HK-2 (cell line): ENCODE measurements at regions not wholly inside any gene's neighbourhood (a gene's known extent, or its start where the extent isn't known, plus 50 kb on each side); places are given as distances from the start of the nearest gene placed in this dataset.
"Not testable (repeated sequence)": the region's sequence is repeated elsewhere in the genome, so short reads cannot be mapped to it uniquely, and the experiment has no call there.

ENCODE experiments used
- DNase-seq: peaks from one replicate; pipeline ENCODE4 v3.0.0-alpha.2; 2018; ENCODE audit not compliant: unreplicated experiment

DNA sequence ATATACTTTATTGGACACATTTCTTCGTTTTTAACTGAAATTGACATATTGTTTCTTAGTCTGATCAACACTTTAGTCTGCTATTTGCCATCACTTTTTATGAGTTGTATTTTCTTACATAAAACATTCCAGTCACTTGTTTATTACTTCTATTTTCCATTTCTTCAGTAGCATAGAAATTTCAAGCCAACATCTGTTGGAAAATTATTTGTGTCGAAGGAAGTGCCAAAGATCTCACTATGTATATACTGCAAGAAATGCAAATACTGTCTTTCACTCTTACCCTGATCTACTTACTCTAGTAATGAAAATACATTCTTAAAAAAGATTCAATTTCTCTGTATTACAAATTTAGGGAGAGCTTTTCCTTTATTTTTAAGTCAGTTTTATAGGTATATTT lies 105.9 kb downstream of the SLC17A6 start:
- DNase-seq, result no peak

GRCh38 chr11:22441831-22442230 lies 103.7 kb downstream of the SLC17A6 start:
- no peak for DNase-seq

DNA sequence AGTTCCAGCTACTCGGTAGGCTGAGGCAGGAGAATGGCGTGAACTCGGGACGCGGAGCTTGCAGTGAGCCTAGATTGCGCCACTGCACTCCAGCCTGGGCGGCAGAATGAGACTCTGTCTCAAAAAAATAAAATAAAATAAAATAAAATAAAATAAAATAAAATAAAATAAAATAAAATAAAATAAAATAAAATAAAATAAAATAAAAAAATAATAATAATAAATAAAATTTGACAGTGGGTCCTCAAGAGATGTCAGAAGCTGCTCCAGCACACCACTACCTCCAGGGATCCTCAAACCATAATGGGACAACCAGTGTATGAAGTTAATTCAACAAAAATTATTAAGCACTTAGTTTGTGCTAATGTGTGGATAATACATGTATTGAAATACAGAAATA lies 97.4 kb downstream of the SLC17A6 start:
- not testable (repeated sequence) for DNase-seq

DNA sequence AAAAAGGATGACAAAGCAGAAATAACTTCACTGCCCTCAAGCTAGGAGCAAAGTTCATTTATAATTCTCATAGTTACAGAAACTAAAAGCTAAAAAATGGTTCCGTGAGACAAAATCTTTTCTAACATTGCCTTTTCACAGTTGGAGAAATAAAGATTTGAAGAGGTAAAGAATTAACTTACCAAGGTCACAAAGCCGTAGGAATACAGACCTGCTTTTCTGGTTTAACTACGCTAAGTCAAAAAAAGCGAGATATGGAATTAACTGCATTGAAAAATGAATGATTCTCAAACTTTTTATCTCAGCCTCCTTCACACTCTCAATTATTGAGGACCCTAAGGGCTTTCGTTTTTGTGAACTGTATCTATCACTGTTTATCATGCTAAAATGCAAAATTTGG lies 95.3 kb downstream of the SLC17A6 start:
- DNase-seq, result no peak

GRCh38 chr11:22433094-22433455 lies 94.9 kb downstream of the SLC17A6 start:
- no peak for DNase-seq

- DNase-seq, result no peak
These were observed 94.3 kb downstream of the SLC17A6 start for GRCh38 chr11:22432291-22433093.

GRCh38 chr11:22431106-22431505 lies 92.9 kb downstream of the SLC17A6 start:
- no peak for DNase-seq

GRCh38 chr11:22430639-22431038 lies 92.5 kb downstream of the SLC17A6 start:
- DNase-seq, result no peak

DNA sequence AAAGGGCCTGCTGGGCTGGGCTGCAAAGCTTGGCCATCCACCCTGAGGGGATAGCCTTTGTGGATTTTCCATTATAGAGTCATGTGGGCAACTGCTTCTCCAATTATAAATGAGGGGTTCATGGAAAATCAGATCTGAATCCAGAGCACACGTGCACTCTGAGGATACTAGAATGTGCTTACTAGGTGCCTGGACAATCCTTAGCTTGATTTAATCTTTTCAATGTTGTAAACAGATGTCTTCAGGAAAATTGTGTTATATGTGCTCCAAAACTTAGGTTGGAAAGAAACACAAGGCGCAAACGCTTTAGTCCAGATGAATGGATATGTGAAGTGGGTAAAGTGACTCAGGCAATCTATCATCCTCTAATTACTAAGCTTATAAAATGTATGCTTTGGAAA lies 92.0 kb downstream of the SLC17A6 start:
- no peak for DNase-seq
